Neural progenitor cell (in vitro differentiated cells): ENCODE measurements at regions not wholly inside any gene's neighbourhood (a gene's known extent, or its start where the extent isn't known, plus 50 kb on each side); places are given as distances from the start of the nearest gene placed in this dataset.
"Not testable (repeated sequence)": the region's sequence is repeated elsewhere in the genome, so short reads cannot be mapped to it uniquely, and the experiment has no call there.

ENCODE experiments used
- EZH2 ChIP-seq: fragments of 200-600 bp; sonication (generic); IDR thresholded peaks from 2 replicates; pipeline ENCODE4 v1.6.1; 2017; ENCODE audit warnings: antibody characterized with exemption, mild to moderate bottlenecking, moderate library complexity
- EZH2phosphoT487 ChIP-seq: fragments of 200-600 bp; sonication (generic); IDR thresholded peaks from 2 replicates; pipeline ENCODE4 v1.6.1; 2017; ENCODE audit warnings: antibody characterized with exemption
- TF ChIP-seq, protein P1 (sequence below): fragments of 200-600 bp; sonication (generic); IDR thresholded peaks from 2 replicates; pipeline ENCODE4 v1.5.1; 2017; ENCODE audit warnings: antibody characterized with exemption, mild to moderate bottlenecking

DNA sequence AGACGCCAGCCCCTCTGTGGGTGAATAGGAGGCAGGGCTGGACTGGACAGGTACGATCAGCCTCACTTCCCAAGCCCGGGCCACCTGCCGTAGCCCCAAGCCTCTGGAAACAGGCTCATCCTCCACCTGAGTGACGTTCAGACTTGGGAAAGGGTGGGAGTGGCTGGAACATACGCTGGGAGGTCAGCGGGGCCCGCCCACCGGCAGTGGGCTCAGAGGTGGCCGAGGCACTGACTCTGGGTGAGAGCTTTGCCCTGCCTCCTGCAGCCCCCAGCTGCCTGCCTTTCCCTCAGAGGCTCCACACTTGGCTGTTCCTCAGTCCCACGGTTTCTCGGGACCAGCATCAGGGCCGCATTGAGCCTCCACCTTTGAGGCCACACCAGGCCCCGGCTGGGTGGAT lies 123.8 kb upstream of the FOXD4L5 start:
- TF ChIP-seq EZH2phosphoT487, EZH2: not testable (repeated sequence)
- TF ChIP-seq, protein P1, sequence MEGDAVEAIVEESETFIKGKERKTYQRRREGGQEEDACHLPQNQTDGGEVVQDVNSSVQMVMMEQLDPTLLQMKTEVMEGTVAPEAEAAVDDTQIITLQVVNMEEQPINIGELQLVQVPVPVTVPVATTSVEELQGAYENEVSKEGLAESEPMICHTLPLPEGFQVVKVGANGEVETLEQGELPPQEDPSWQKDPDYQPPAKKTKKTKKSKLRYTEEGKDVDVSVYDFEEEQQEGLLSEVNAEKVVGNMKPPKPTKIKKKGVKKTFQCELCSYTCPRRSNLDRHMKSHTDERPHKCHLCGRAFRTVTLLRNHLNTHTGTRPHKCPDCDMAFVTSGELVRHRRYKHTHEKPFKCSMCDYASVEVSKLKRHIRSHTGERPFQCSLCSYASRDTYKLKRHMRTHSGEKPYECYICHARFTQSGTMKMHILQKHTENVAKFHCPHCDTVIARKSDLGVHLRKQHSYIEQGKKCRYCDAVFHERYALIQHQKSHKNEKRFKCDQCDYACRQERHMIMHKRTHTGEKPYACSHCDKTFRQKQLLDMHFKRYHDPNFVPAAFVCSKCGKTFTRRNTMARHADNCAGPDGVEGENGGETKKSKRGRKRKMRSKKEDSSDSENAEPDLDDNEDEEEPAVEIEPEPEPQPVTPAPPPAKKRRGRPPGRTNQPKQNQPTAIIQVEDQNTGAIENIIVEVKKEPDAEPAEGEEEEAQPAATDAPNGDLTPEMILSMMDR, result not testable (repeated sequence)
